Mesenchymal stem cell (in vitro differentiated cells and primary cell): ENCODE measurements at regions not wholly inside any gene's neighbourhood (a gene's known extent, or its start where the extent isn't known, plus 50 kb on each side); places are given as distances from the start of the nearest gene placed in this dataset.

Experiments
- DNase-seq: peaks from one replicate; pipeline ENCODE4 v3.0.0-alpha.2; 2013
- H2AFZ ChIP-seq: one replicate; pipeline ENCODE4 v1.6.1; 2013; ENCODE audit warnings: low read depth, mild to moderate bottlenecking, control low read depth, inconsistent platforms, low read length, moderate library complexity
- H2AK5ac ChIP-seq: 2 replicates; pipeline ENCODE4 v1.6.1; 2013; ENCODE audit warnings: low read length, moderate library complexity, mild to moderate bottlenecking, inconsistent platforms; ENCODE audit not compliant: severe bottlenecking
- H2BK120ac ChIP-seq: one replicate; pipeline ENCODE4 v1.6.1; 2013; ENCODE audit warnings: low read depth, mild to moderate bottlenecking, inconsistent platforms, low read length, moderate library complexity
- H2BK12ac ChIP-seq, 2 experiments: one replicate each; pipeline ENCODE4 v1.6.1; 2013; ENCODE audit warnings: inconsistent platforms in 2 of 2, low read length in 2 of 2, mild to moderate bottlenecking in 2 of 2, moderate library complexity in 2 of 2, control low read depth in 1 of 2
- H2BK15ac ChIP-seq: one replicate; pipeline ENCODE4 v1.6.1; 2013; ENCODE audit warnings: mild to moderate bottlenecking, low read depth, inconsistent platforms; ENCODE audit not compliant: poor library complexity, severe bottlenecking
- H2BK5ac ChIP-seq: 2 replicates; pipeline ENCODE4 v1.6.1; 2013; ENCODE audit warnings: low read depth, mild to moderate bottlenecking, low read length, control low read depth, inconsistent platforms; ENCODE audit not compliant: poor library complexity, severe bottlenecking
- H3K14ac ChIP-seq, 2 experiments: one replicate each; pipeline ENCODE4 v1.6.1; 2013; ENCODE audit warnings: inconsistent platforms in 2 of 2, low read length in 2 of 2, control low read depth in 1 of 2, mild to moderate bottlenecking in 1 of 2, moderate library complexity in 1 of 2
- H3K18ac ChIP-seq, 2 experiments: one replicate each; pipeline ENCODE4 v1.6.1; 2013; ENCODE audit warnings: inconsistent platforms in 2 of 2, low read length in 2 of 2, control low read depth in 1 of 2, low read depth in 1 of 2, mild to moderate bottlenecking in 1 of 2
- H3K23ac ChIP-seq, 2 experiments: one replicate each; pipeline ENCODE4 v1.6.1; 2013; ENCODE audit warnings: inconsistent platforms in 2 of 2, low read length in 2 of 2, mild to moderate bottlenecking in 2 of 2, moderate library complexity in 2 of 2, control low read depth in 1 of 2
- H3K27ac ChIP-seq: 2 replicates; pipeline ENCODE4 v1.5.1; 2013; ENCODE audit warnings: mild to moderate bottlenecking, moderate library complexity, low read length, control low read depth, inconsistent platforms; ENCODE audit not compliant: poor library complexity, severe bottlenecking
- H3K27me3 ChIP-seq, 2 experiments: 2 replicates each; pipeline versions ENCODE4 v1.6.1 to v1.7.0; 2013; ENCODE audit warnings: low read length in 2 of 2, mild to moderate bottlenecking in 2 of 2, moderate library complexity in 2 of 2, control low read depth in 1 of 2, inconsistent platforms in 1 of 2; ENCODE audit not compliant: control insufficient read depth in 1 of 2, insufficient read depth in 1 of 2
- H3K36me3 ChIP-seq, 2 experiments: 2 replicates each; pipeline versions ENCODE4 v1.6.1 to v1.7.0; 2013; ENCODE audit warnings: low read length in 2 of 2, control low read depth in 1 of 2, inconsistent platforms in 1 of 2, low read depth in 1 of 2, mild to moderate bottlenecking in 1 of 2; ENCODE audit not compliant: insufficient read depth in 2 of 2, control insufficient read depth in 1 of 2
- H3K4ac ChIP-seq, 2 experiments: one replicate each; pipeline ENCODE4 v1.6.1; 2013; ENCODE audit warnings: inconsistent platforms in 2 of 2, low read length in 2 of 2, mild to moderate bottlenecking in 2 of 2, moderate library complexity in 2 of 2, control low read depth in 1 of 2, low read depth in 1 of 2
- H3K4me1 ChIP-seq: 2 replicates; pipeline ENCODE4 v1.6.1; 2013; ENCODE audit warnings: low read depth, low read length, control low read depth; ENCODE audit not compliant: control insufficient read depth, insufficient read depth
- H3K4me2 ChIP-seq: 2 replicates; pipeline ENCODE4 v1.6.1; 2013; ENCODE audit warnings: low read length, mild to moderate bottlenecking, inconsistent platforms; ENCODE audit not compliant: poor library complexity, severe bottlenecking
- H3K4me3 ChIP-seq, 2 experiments: 2 replicates each; pipeline versions ENCODE4 v1.5.1 to v1.7.0; 2013; ENCODE audit warnings: low read length in 2 of 2, mild to moderate bottlenecking in 2 of 2, control low read depth in 1 of 2, low read depth in 1 of 2; ENCODE audit not compliant: insufficient read depth in 1 of 2
- H3K79me1 ChIP-seq: replicated peaks from 2 replicates; pipeline ENCODE4 v1.6.1; 2013; ENCODE audit warnings: mild to moderate bottlenecking, control low read depth, low read length, inconsistent platforms; ENCODE audit not compliant: poor library complexity, severe bottlenecking
- H3K9ac ChIP-seq: 2 replicates; pipeline ENCODE4 v1.7.0; 2013; ENCODE audit warnings: mild to moderate bottlenecking, low read length, moderate library complexity
- H3K9me3 ChIP-seq: 2 replicates; pipeline ENCODE4 v1.7.0; 2013; ENCODE audit warnings: mild to moderate bottlenecking, low read length; ENCODE audit not compliant: control insufficient read depth
- H4K8ac ChIP-seq: one replicate; pipeline ENCODE4 v1.6.1; 2013; ENCODE audit warnings: inconsistent platforms, mild to moderate bottlenecking, low read length, moderate library complexity
- H4K91ac ChIP-seq: one replicate; pipeline ENCODE4 v1.6.1; 2013; ENCODE audit warnings: mild to moderate bottlenecking, low read length, inconsistent platforms
- WGBS: methylation state at CpG from one replicate; pipeline ENCODE4 v1.1.7; 2013; ENCODE audit warnings: mixed read lengths; 5-methylcytosine and 5-hydroxymethylcytosine counted together

DNA sequence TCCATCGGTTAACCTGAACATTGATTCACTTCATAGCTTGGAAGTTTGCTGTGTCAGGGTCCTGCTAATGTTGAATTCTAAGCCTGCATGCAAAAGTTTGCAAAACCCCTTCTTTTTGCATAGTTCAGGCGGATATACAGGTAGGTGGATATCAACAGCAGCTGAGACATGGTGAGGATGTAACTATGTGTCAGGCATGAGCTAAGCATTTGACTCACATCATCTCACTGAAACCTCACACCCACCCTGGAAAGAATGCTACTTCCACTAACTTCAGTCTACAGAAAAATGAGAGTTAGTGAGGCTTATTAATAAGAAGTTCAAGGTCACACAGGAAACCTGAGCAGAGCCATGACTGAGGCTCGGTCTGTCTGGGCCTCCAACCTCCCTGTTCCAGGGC, 276.9 kb downstream of the BMP7 start:
- Histone ChIP-seq H2BK5ac (no peak overlapping the region), H3K4me1 (peaks cover 2% of the 10 kb centered on the region), H3K79me1 (no peaks in the 10 kb centered on the region), H4K91ac (no peak overlapping the region), H3K23ac (no peak overlapping the region), H3K18ac (no peak overlapping the region), H3K27me3 (peaks cover 0 to 29% of the 10 kb centered on the region in 2 experiments), H4K8ac (no peak overlapping the region), H3K27ac (no peak overlapping the region), H3K36me3 (no peaks in the 10 kb centered on the region), H2BK120ac (no peak overlapping the region), H2AK5ac (no peak overlapping the region), H2BK15ac (no peak overlapping the region), H3K4ac (no peak overlapping the region), H3K9me3 (peaks cover 22% of the 10 kb centered on the region), H3K9ac (no peak overlapping the region), H3K14ac (no peak overlapping the region), H3K4me3 (no peak overlapping the region), H2AFZ (no peak overlapping the region), H2BK12ac (no peak overlapping the region), H3K4me2 (no peak overlapping the region)
- DNase-seq: no peak
- WGBS: 100% methylated on average over 1 of the region's 3 CpGs

DNA sequence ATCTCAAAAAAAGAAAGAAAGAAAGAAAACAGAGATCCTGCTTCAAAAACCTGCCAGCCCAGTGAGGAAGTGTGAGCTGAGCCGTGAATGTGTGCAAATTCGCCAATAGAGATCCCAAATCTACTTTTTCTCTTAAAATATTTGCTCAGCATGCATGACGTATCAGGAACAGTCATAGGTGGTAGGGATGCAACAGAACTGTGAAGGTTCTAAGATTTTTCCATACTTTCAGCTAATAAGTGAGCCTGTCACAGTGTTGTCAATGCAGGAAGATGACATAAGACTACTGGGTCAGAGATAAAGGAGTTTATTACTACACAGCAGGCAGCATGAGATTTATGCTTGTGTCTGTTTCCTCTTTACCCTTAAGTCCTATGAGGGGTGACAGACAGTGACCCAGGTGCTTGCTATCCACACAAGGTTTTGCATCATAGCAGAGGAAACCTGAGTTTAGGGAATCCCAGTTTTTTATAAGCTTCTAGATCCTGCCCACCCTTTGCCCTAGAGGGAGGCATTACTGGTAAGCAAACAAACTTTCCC, 273.4 kb downstream of the BMP7 start:
- peaks cover 2% of the 10 kb centered on the region for H3K4me1 ChIP-seq
- H3K23ac ChIP-seq: no peak overlapping the region
- H3K4me2 ChIP-seq: no peak overlapping the region
- no peak overlapping the region for H3K14ac ChIP-seq
- no peak overlapping the region for H4K8ac ChIP-seq
- no peak overlapping the region for H2AFZ ChIP-seq
- no peak for DNase-seq
- H4K91ac ChIP-seq: no peak overlapping the region
- H3K79me1 ChIP-seq: no peaks in the 10 kb centered on the region
- peaks cover 0 to 37% of the 10 kb centered on the region in 2 experiments for H3K27me3 ChIP-seq
- peaks cover 2% of the 10 kb centered on the region for H3K9me3 ChIP-seq
- H3K27ac ChIP-seq: no peak overlapping the region
- no peak overlapping the region for H3K4me3 ChIP-seq
- H3K9ac ChIP-seq: no peak overlapping the region
- no peak overlapping the region for H3K4ac ChIP-seq
- no peak overlapping the region for H3K18ac ChIP-seq
- H2BK120ac ChIP-seq: no peak overlapping the region
- no peak overlapping the region for H2BK5ac ChIP-seq
- 100% methylated on average over 1 of the region's 3 CpGs for WGBS
- no peaks in the 10 kb centered on the region for H3K36me3 ChIP-seq
- H2BK12ac ChIP-seq: no peak overlapping the region
- H2AK5ac ChIP-seq: no peak overlapping the region
- H2BK15ac ChIP-seq: no peak overlapping the region

DNA sequence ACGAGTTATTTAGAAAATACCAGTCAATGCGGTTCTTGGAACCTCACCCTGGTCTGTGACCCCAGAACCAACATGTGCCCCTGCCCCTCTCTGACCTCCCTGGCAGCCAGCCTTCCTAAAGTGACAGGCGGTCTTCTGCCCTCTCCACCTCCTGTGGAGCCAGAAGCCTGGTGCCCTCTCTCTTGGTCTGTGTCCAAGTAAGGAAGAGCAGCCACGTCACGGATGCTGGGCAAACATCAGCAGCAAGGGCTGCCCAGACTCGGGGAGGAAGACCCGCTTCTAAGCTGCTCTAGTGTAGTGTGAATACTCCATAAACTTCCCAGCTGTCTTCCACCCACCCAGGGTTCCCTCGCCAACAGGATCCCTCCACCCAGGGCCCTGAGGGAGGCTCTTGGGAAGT, 272.4 kb downstream of the BMP7 start:
- Histone ChIP-seq H3K4me1 (peaks cover 2% of the 10 kb centered on the region), H4K8ac (no peak overlapping the region), H3K23ac (no peak overlapping the region), H4K91ac (no peak overlapping the region), H2BK5ac (no peak overlapping the region), H2BK12ac (no peak overlapping the region), H3K9me3 (peaks cover 10% of the 10 kb centered on the region), H3K27me3 (peaks cover 0 to 30% of the 10 kb centered on the region in 2 experiments), H2AK5ac (no peak overlapping the region), H3K27ac (no peak overlapping the region), H3K14ac (no peak overlapping the region), H3K4me2 (no peak overlapping the region), H3K4ac (no peak overlapping the region), H3K36me3 (no peaks in the 10 kb centered on the region), H3K4me3 (no peak overlapping the region), H2AFZ (no peak overlapping the region), H3K79me1 (no peaks in the 10 kb centered on the region), H2BK15ac (no peak overlapping the region), H3K9ac (no peak overlapping the region), H2BK120ac (peak overlapping the region; percentile 8), H3K18ac (no peak overlapping the region)
- 89% methylated on average over 4 of the region's 8 CpGs for WGBS
- no peak for DNase-seq

DNA sequence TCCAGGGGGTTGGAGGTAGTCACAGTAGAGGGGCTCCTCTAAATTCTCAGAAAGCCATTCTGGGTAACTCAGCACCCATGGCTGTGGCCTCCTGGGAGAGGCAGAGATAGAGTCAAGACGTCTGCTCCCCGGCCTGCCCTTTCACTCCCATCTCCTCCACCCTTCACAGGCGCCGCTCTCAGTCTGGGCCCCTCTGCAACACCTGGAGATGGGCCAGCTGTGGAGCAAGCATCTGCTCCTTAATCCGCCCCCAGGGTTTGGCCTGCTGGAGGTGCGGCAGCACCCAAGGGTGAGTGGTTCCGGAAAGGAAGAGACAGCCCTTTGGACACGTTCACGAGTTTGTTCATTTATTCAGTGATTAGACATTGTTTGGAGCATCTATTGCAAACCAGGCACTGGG, 271.3 kb downstream of the BMP7 start:
- H3K27me3 ChIP-seq: peaks cover 0 to 30% of the 10 kb centered on the region in 2 experiments
- DNase-seq: no peak
- peaks cover 18% of the 10 kb centered on the region for H3K9me3 ChIP-seq
- H3K4me1 ChIP-seq: no peaks in the 10 kb centered on the region
- H3K4ac ChIP-seq: no peak overlapping the region
- H4K8ac ChIP-seq: no peak overlapping the region
- no peak overlapping the region for H2AK5ac ChIP-seq
- H3K4me2 ChIP-seq: no peak overlapping the region
- no peak overlapping the region for H3K27ac ChIP-seq
- no peak overlapping the region for H3K4me3 ChIP-seq
- no peak overlapping the region for H2BK120ac ChIP-seq
- peak overlapping the region; percentile 52 for H2BK15ac ChIP-seq
- H4K91ac ChIP-seq: no peak overlapping the region
- H3K18ac ChIP-seq: no peak overlapping the region
- peaks cover 0 to 4% of the 10 kb centered on the region in 2 experiments for H3K36me3 ChIP-seq
- H3K9ac ChIP-seq: no peak overlapping the region
- WGBS: 97% methylated on average over 9 of the region's 9 CpGs
- H3K79me1 ChIP-seq: no peaks in the 10 kb centered on the region
- no peak overlapping the region for H3K23ac ChIP-seq
- no peak overlapping the region for H2BK5ac ChIP-seq
- H3K14ac ChIP-seq: no peak overlapping the region
- H2BK12ac ChIP-seq: no peak overlapping the region
- no peak overlapping the region for H2AFZ ChIP-seq
